ENCODE measurements at regions not wholly inside any gene's neighbourhood (a gene's known extent, or its start where the extent isn't known, plus 50 kb on each side); places are given as distances from the start of the nearest gene placed in this dataset.

- Histone ChIP-seq H3K4me3 (ENCODE audit: extremely low read depth, insufficient read depth, low read length, poor library complexity, severe bottlenecking) (no peak overlapping the region), H3K36me3 (ENCODE audit: control insufficient read depth, insufficient read depth, low read length) (no peaks in the 10 kb centered on the region), H3K4me1 (ENCODE audit: control insufficient read depth, insufficient read depth, low read length, poor library complexity, severe bottlenecking) (no peaks in the 10 kb centered on the region), H3K27ac (ENCODE audit: low read depth, low read length, severe bottlenecking) (no peak overlapping the region), H3K9me3 (ENCODE audit: control insufficient read depth, low read length) (no peaks in the 10 kb centered on the region)
- WGBS, 2 experiments (ENCODE audit: insufficient coverage in 2 of 2): 91 to 97% methylated on average over 5 to 6 of the region's 10 CpGs
Measured at GRCh38 chr15:39456582-39457330, 124.1 kb upstream of the THBS1 start.

- H3K4me1 ChIP-seq (ENCODE audit: control insufficient read depth, insufficient read depth, low read length, poor library complexity, severe bottlenecking): no peaks in the 10 kb centered on the region
- H3K4me3 ChIP-seq (ENCODE audit: extremely low read depth, insufficient read depth, low read length, poor library complexity, severe bottlenecking): no peak overlapping the region
- no peaks in the 10 kb centered on the region for H3K9me3 ChIP-seq (ENCODE audit: control insufficient read depth, low read length)
- WGBS, 2 experiments (ENCODE audit: insufficient coverage in 2 of 2): 80 to 100% methylated on average over 1 to 2 of the region's 3 CpGs
- H3K36me3 ChIP-seq (ENCODE audit: control insufficient read depth, insufficient read depth, low read length): no peaks in the 10 kb centered on the region
- H3K27ac ChIP-seq (ENCODE audit: low read depth, low read length, severe bottlenecking): no peak overlapping the region
Measured at GRCh38 chr15:39458131-39458530, 122.7 kb upstream of the THBS1 start.

GRCh38 chr15:39459548-39459947 is 121.3 kb upstream of the THBS1 start:
- H3K27ac ChIP-seq (ENCODE audit: low read depth, low read length, severe bottlenecking): no peak overlapping the region
- no peak overlapping the region for H3K4me3 ChIP-seq (ENCODE audit: extremely low read depth, insufficient read depth, low read length, poor library complexity, severe bottlenecking)
- H3K4me1 ChIP-seq (ENCODE audit: control insufficient read depth, insufficient read depth, low read length, poor library complexity, severe bottlenecking): no peaks in the 10 kb centered on the region
- no peaks in the 10 kb centered on the region for H3K9me3 ChIP-seq (ENCODE audit: control insufficient read depth, low read length)
- no CpG with 5 or more reads among the region's 1 CpG for WGBS, 2 experiments (ENCODE audit: insufficient coverage in 2 of 2)
- no peaks in the 10 kb centered on the region for H3K36me3 ChIP-seq (ENCODE audit: control insufficient read depth, insufficient read depth, low read length)

DNA sequence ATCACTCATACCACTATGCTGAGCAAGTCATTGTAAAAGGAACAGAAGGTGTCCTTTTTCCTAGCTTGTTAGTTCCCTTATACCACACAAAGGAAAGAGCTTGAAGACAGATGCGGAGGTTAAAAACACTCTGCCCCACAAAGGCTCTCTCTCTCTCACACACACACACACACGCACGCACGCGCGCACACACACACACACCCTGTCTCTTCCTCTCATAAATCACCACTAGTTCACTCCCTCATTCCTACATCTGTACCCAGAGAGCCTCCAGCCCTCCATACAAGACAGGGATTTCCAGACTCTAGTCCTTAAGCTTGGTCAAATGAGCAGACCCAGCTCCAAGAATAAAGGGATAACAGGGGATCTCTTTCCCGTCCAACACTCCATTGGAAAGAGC is 120.1 kb upstream of the THBS1 start:
- Histone ChIP-seq H3K4me3 (ENCODE audit: extremely low read depth, insufficient read depth, low read length, poor library complexity, severe bottlenecking) (no peak overlapping the region), H3K36me3 (ENCODE audit: control insufficient read depth, insufficient read depth, low read length) (no peaks in the 10 kb centered on the region), H3K27ac (ENCODE audit: low read depth, low read length, severe bottlenecking) (no peak overlapping the region), H3K9me3 (ENCODE audit: control insufficient read depth, low read length) (peaks cover 5% of the 10 kb centered on the region), H3K4me1 (ENCODE audit: control insufficient read depth, insufficient read depth, low read length, poor library complexity, severe bottlenecking) (no peaks in the 10 kb centered on the region)
- WGBS, 2 experiments (ENCODE audit: insufficient coverage in 2 of 2): 86 to 94% methylated on average over 5 to 7 of the region's 7 CpGs

- Histone ChIP-seq H3K4me3 (ENCODE audit: extremely low read depth, insufficient read depth, low read length, poor library complexity, severe bottlenecking) (no peak overlapping the region), H3K36me3 (ENCODE audit: control insufficient read depth, insufficient read depth, low read length) (no peaks in the 10 kb centered on the region), H3K27ac (ENCODE audit: low read depth, low read length, severe bottlenecking) (no peak overlapping the region), H3K9me3 (ENCODE audit: control insufficient read depth, low read length) (peaks cover 5% of the 10 kb centered on the region), H3K4me1 (ENCODE audit: control insufficient read depth, insufficient read depth, low read length, poor library complexity, severe bottlenecking) (no peaks in the 10 kb centered on the region)
- 92 to 100% methylated on average over 2 of the region's 2 CpGs for WGBS, 2 experiments (ENCODE audit: insufficient coverage in 2 of 2)
Measured at GRCh38 chr15:39461536-39462130, 119.2 kb upstream of the THBS1 start.

- no CpG with 5 or more reads among the region's 1 CpG for WGBS, 2 experiments (ENCODE audit: insufficient coverage in 2 of 2)
- no peak overlapping the region for H3K4me3 ChIP-seq (ENCODE audit: extremely low read depth, insufficient read depth, low read length, poor library complexity, severe bottlenecking)
- no peaks in the 10 kb centered on the region for H3K36me3 ChIP-seq (ENCODE audit: control insufficient read depth, insufficient read depth, low read length)
- no peaks in the 10 kb centered on the region for H3K4me1 ChIP-seq (ENCODE audit: control insufficient read depth, insufficient read depth, low read length, poor library complexity, severe bottlenecking)
- peaks cover 5% of the 10 kb centered on the region for H3K9me3 ChIP-seq (ENCODE audit: control insufficient read depth, low read length)
- H3K27ac ChIP-seq (ENCODE audit: low read depth, low read length, severe bottlenecking): no peak overlapping the region
Measured at GRCh38 chr15:39462691-39463090, 118.2 kb upstream of the THBS1 start.

GRCh38 chr15:39465843-39466749 is 114.8 kb upstream of the THBS1 start:
- Histone ChIP-seq H3K36me3 (ENCODE audit: control insufficient read depth, insufficient read depth, low read length) (no peaks in the 10 kb centered on the region), H3K4me1 (ENCODE audit: control insufficient read depth, insufficient read depth, low read length, poor library complexity, severe bottlenecking) (no peaks in the 10 kb centered on the region), H3K27ac (ENCODE audit: low read depth, low read length, severe bottlenecking) (no peak overlapping the region), H3K4me3 (ENCODE audit: extremely low read depth, insufficient read depth, low read length, poor library complexity, severe bottlenecking) (no peak overlapping the region), H3K9me3 (ENCODE audit: control insufficient read depth, low read length) (peaks cover 12% of the 10 kb centered on the region)
- 93 to 94% methylated on average over 8 of the region's 8 CpGs for WGBS, 2 experiments (ENCODE audit: insufficient coverage in 2 of 2)

GRCh38 chr15:39466750-39467105 is 114.2 kb upstream of the THBS1 start:
- Histone ChIP-seq H3K9me3 (ENCODE audit: control insufficient read depth, low read length) (peaks cover 12% of the 10 kb centered on the region), H3K4me1 (ENCODE audit: control insufficient read depth, insufficient read depth, low read length, poor library complexity, severe bottlenecking) (no peaks in the 10 kb centered on the region), H3K4me3 (ENCODE audit: extremely low read depth, insufficient read depth, low read length, poor library complexity, severe bottlenecking) (no peak overlapping the region), H3K27ac (ENCODE audit: low read depth, low read length, severe bottlenecking) (no peak overlapping the region), H3K36me3 (ENCODE audit: control insufficient read depth, insufficient read depth, low read length) (no peaks in the 10 kb centered on the region)
- 86 to 96% methylated on average over 5 of the region's 5 CpGs for whole genome bisulfite sequencing, 2 experiments (ENCODE audit: insufficient coverage in 2 of 2)

GRCh38 chr15:39468331-39468730 is 112.5 kb upstream of the THBS1 start:
- WGBS, 2 experiments (ENCODE audit: insufficient coverage in 2 of 2): 96 to 100% methylated on average over 1 to 4 of the region's 4 CpGs
- H3K27ac ChIP-seq (ENCODE audit: low read depth, low read length, severe bottlenecking): no peak overlapping the region
- H3K36me3 ChIP-seq (ENCODE audit: control insufficient read depth, insufficient read depth, low read length): no peaks in the 10 kb centered on the region
- H3K4me3 ChIP-seq (ENCODE audit: extremely low read depth, insufficient read depth, low read length, poor library complexity, severe bottlenecking): no peak overlapping the region
- H3K4me1 ChIP-seq (ENCODE audit: control insufficient read depth, insufficient read depth, low read length, poor library complexity, severe bottlenecking): peaks cover 4% of the 10 kb centered on the region
- peaks cover 12% of the 10 kb centered on the region for H3K9me3 ChIP-seq (ENCODE audit: control insufficient read depth, low read length)

DNA sequence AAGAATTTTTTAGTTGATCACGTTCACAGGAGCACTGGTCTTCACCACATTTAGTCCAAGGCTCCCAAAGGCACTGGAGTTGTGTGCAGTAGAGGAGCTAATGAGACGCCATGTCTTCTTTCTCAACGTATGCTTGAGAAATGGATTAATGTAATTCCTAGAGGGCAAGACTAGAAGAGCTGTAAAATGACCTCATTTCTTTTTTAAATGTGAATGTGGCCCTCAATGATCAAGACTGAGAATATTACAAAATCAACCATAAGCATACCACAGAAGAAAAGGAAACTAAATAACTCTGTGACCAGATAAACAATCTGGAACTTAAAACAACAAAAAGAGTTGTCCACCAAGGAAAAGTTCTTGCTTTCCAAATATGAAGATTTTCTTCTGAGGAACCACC is 112.1 kb upstream of the THBS1 start:
- H3K4me3 ChIP-seq (ENCODE audit: extremely low read depth, insufficient read depth, low read length, poor library complexity, severe bottlenecking): no peak overlapping the region
- H3K4me1 ChIP-seq (ENCODE audit: control insufficient read depth, insufficient read depth, low read length, poor library complexity, severe bottlenecking): peaks cover 9% of the 10 kb centered on the region
- WGBS, 2 experiments (ENCODE audit: insufficient coverage in 2 of 2): 100% methylated on average over 2 to 3 of the region's 3 CpGs
- H3K9me3 ChIP-seq (ENCODE audit: control insufficient read depth, low read length): peaks cover 12% of the 10 kb centered on the region
- H3K27ac ChIP-seq (ENCODE audit: low read depth, low read length, severe bottlenecking): no peak overlapping the region
- no peaks in the 10 kb centered on the region for H3K36me3 ChIP-seq (ENCODE audit: control insufficient read depth, insufficient read depth, low read length)

All from mesodermal cell (in vitro differentiated cells).